BE2C (cell line): ENCODE measurements at regions not wholly inside any gene's neighbourhood (a gene's known extent, or its start where the extent isn't known, plus 50 kb on each side); places are given as distances from the start of the nearest gene placed in this dataset.

Experiments used
- DNase-seq: peaks from one replicate; pipeline ENCODE4 v3.0.0-alpha.2; 2020
- H3K27me3 ChIP-seq: fragments of 250-450 bp; sonication (Bioruptor Pico); 2 replicates; pipeline ENCODE4 v1.5.1; 2020; ENCODE audit warnings: mild to moderate bottlenecking
- H3K36me3 ChIP-seq: fragments of 250-450 bp; sonication (Bioruptor Pico); 2 replicates; pipeline ENCODE4 v1.5.1; 2020; ENCODE audit warnings: mild to moderate bottlenecking
- H3K4me1 ChIP-seq: fragments of 250-450 bp; sonication (Bioruptor Pico); 2 replicates; pipeline ENCODE4 v1.5.1; 2020
- H3K4me3 ChIP-seq: 2 replicates; pipeline ENCODE4 v1.5.1; 2011; ENCODE audit warnings: low read depth, low read length
- H3K9me3 ChIP-seq: fragments of 250-450 bp; sonication (Bioruptor Pico); 2 replicates; pipeline ENCODE4 v1.5.1; 2020
- CTCF ChIP-seq: IDR thresholded peaks from 2 replicates; pipeline ENCODE4 v1.5.1; 2012; ENCODE audit warnings: mild to moderate bottlenecking, low read depth, low read length

DNA sequence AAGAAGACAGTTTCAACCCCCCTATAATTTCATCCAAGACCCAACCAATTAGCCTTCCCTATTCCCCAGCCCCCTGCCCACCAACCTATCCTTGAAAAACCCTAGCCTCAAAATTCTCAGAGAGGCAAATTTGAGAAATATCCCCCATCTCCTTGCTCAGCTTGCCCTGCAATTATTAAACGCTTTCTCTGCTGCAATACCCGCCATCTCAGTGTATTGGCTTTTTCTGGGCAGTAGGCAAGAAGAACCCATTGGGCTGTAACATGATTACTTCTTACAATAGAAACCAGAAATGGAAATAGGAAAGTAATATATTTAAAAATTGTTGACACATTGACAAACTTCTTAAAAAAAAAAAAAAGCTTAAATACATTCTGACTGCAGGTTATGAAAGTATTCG lies 140.6 kb upstream of the CCDC150 start:
- no peaks in the 10 kb centered on the region for H3K27me3 ChIP-seq
- no peak overlapping the region for H3K4me3 ChIP-seq
- no peaks in the 10 kb centered on the region for H3K4me1 ChIP-seq
- TF ChIP-seq CTCF, result no peak
- no peaks in the 10 kb centered on the region for H3K36me3 ChIP-seq
- no peak for DNase-seq
- no peaks in the 10 kb centered on the region; the same call in 1 of the 2 replicates for H3K9me3 ChIP-seq

DNA sequence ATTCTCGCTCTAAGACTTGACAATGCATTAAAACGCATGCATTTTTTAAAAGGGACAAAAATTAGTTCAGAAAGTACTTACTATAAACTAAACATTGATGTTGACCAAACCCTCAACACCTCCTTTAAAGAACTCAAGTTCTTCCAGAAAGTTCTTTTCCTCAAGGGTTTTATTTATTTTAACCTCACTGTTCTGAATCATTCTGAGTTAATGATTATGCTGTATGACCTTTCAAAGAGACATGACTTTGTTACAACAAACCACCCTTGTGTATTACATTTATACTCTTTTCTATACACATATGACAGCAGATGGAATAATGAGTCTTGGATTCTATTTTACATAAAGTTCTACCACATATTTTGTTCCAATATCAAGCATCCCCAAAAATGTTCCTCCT lies 139.8 kb upstream of the CCDC150 start:
- TF ChIP-seq CTCF, result no peak
- Histone ChIP-seq H3K4me3 (no peak overlapping the region), H3K36me3 (no peaks in the 10 kb centered on the region), H3K4me1 (no peaks in the 10 kb centered on the region), H3K27me3 (no peaks in the 10 kb centered on the region), H3K9me3 (no peaks in the 10 kb centered on the region; the same call in 1 of the 2 replicates)
- DNase-seq, result no peak

DNA sequence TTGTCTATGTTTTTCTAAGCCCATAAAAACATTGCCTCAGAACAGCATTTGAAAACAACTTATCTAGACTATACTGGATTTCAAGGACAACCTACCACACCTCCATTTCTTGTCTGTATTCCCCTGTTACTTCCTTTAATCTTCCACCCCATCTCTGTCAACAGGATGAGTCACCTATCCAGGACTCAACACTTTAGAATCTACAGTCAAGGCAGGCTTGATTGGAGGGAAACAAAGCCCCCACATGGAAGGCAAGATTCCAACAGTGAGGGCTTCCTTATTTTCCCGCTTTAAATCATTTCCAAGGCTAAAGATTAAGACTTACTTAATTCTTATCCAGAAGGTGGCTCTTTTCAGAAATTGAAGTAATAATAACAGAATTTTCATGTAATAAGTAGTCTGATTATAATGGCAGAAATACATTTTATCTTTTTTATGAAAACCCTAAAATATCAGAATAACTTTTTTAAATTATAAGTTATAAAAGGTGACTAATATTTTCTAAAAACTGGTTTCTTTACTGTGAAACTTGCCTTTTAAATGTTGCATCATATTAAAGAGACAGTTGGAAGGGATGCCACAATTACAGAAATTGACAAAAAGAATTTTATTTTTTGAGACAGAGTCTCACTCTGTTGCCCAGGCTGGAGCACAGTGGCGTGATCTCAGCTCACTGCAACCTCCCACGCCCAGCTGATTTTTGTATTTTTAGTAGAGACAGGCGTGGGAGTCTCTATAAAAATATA lies 138.7 kb upstream of the CCDC150 start:
- no peaks in the 10 kb centered on the region for H3K36me3 ChIP-seq
- no peak overlapping the region for H3K4me3 ChIP-seq
- no peak for TF ChIP-seq CTCF
- H3K9me3 ChIP-seq, result no peaks in the 10 kb centered on the region; the same call in 1 of the 2 replicates
- H3K27me3 ChIP-seq, result no peaks in the 10 kb centered on the region
- no peak for DNase-seq
- H3K4me1 ChIP-seq, result no peaks in the 10 kb centered on the region

DNA sequence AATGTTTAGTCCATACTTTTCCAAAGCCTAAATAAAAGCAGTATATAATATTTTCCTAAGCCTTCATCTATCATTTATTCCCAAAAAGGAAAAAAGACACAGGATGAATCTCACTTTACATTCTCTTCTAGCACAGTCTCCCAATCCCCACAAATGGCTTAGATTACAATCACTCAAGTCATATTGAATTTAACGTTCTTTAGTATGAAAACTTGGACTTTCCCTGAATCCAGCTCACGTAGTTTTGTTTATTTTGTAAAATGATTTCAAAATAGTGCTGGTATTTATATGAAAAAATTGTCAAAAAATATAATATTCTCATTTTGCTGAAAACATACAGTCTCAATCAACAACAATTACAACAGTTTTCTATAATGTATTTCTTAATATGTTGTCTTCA lies 137.7 kb upstream of the CCDC150 start:
- Histone ChIP-seq H3K4me1 (no peaks in the 10 kb centered on the region), H3K36me3 (no peaks in the 10 kb centered on the region), H3K4me3 (no peak overlapping the region), H3K27me3 (no peaks in the 10 kb centered on the region), H3K9me3 (no peaks in the 10 kb centered on the region; the same call in 1 of the 2 replicates)
- no peak for DNase-seq
- no peak for TF ChIP-seq CTCF

- TF ChIP-seq CTCF, result peak; percentile 33
- H3K36me3 ChIP-seq, result no peaks in the 10 kb centered on the region
- no peaks in the 10 kb centered on the region for H3K4me1 ChIP-seq
- H3K27me3 ChIP-seq, result no peaks in the 10 kb centered on the region
- H3K9me3 ChIP-seq, result no peaks in the 10 kb centered on the region; the same call in 1 of the 2 replicates
- no peak for DNase-seq
- H3K4me3 ChIP-seq, result no peak overlapping the region
These were observed 137.1 kb upstream of the CCDC150 start for GRCh38 chr2:196502386-196502785.

GRCh38 chr2:196503398-196503797 lies 136.1 kb upstream of the CCDC150 start:
- Histone ChIP-seq H3K9me3 (no peaks in the 10 kb centered on the region; the same call in 1 of the 2 replicates), H3K4me3 (no peak overlapping the region), H3K36me3 (no peaks in the 10 kb centered on the region), H3K27me3 (no peaks in the 10 kb centered on the region), H3K4me1 (no peaks in the 10 kb centered on the region)
- no peak for DNase-seq
- TF ChIP-seq CTCF, result no peak
